IMR-90 (cell line): ENCODE measurements at regions not wholly inside any gene's neighbourhood (a gene's known extent, or its start where the extent isn't known, plus 50 kb on each side); places are given as distances from the start of the nearest gene placed in this dataset.

Experiments used
- ATAC-seq: fragments of 200-7000 bp; cut with Tn5 transposase; 2 replicates; pipeline ENCODE4 v1.9.1; 2020; ENCODE audit warnings: low read depth, mild to moderate bottlenecking, moderate library complexity
- BruUV-seq: library from RNA; stranded (reverse); fragments of 400-500 nt; replicated peaks from 2 replicates; lab custom pipeline; 2021; lab: Mats Ljungman, UMichigan
- CTCF ChIA-PET: fragments of 300-600 bp; formaldehyde crosslinking; extraction: SDS; loops from one replicate; lab custom pipeline; 2021; ENCODE audit warnings: antibody characterized with exemption; lab: Yijun Ruan, JAX
- POLR2A ChIA-PET: fragments of 300-600 bp; sonication (Branson Sonifier 250); formaldehyde crosslinking; loops from one replicate; lab custom pipeline; 2022; ENCODE audit warnings: antibody characterized with exemption; ENCODE audit not compliant: unreplicated experiment; lab: Charles Lee
- DNase-seq: peaks from one replicate; pipeline ENCODE4 v3.0.0; 2013
- H2AFZ ChIP-seq: replicated peaks from 2 replicates; pipeline ENCODE3; 2013; ENCODE audit warnings: low read length, mild to moderate bottlenecking; ENCODE audit not compliant: poor library complexity
- H2AK5ac ChIP-seq: 2 replicates; pipeline ENCODE4 v1.6.1; 2013; ENCODE audit warnings: low read depth, low read length, inconsistent platforms
- H2AK9ac ChIP-seq: replicated peaks from 2 replicates; pipeline ENCODE3; 2013; ENCODE audit warnings: mild to moderate bottlenecking, low read depth, low read length, moderate library complexity; ENCODE audit not compliant: poor library complexity
- H2BK120ac ChIP-seq: 2 replicates; pipeline ENCODE4 v1.6.1; 2013; ENCODE audit warnings: low read depth, low read length, inconsistent platforms
- H2BK15ac ChIP-seq: 3 replicates; pipeline ENCODE4 v1.6.1; 2013; ENCODE audit warnings: low read depth, low read length, inconsistent platforms
- H2BK20ac ChIP-seq: 2 replicates; pipeline ENCODE4 v1.6.1; 2013; ENCODE audit warnings: low read depth, mild to moderate bottlenecking, inconsistent platforms, low read length, moderate library complexity
- H2BK5ac ChIP-seq: 2 replicates; pipeline ENCODE4 v1.6.1; 2013; ENCODE audit warnings: mild to moderate bottlenecking, low read depth, low read length, inconsistent platforms; ENCODE audit not compliant: poor library complexity, severe bottlenecking
- H3K14ac ChIP-seq: replicated peaks from 2 replicates; pipeline ENCODE4 v1.6.1; 2013; ENCODE audit warnings: low read depth, low read length, inconsistent platforms
- H3K18ac ChIP-seq: 2 replicates; pipeline ENCODE4 v1.6.1; 2013; ENCODE audit warnings: low read depth, low read length, control low read depth
- H3K23ac ChIP-seq: 2 replicates; pipeline ENCODE4 v1.6.1; 2013; ENCODE audit warnings: low read depth, low read length, inconsistent platforms
- H3K27ac ChIP-seq: 2 replicates; pipeline ENCODE4 v1.5.1; 2013; ENCODE audit warnings: mild to moderate bottlenecking, control low read depth, low read length; ENCODE audit not compliant: insufficient read depth
- H3K27me3 ChIP-seq: 2 replicates; pipeline ENCODE4 v1.6.1; 2013; ENCODE audit warnings: low read length; ENCODE audit not compliant: control insufficient read depth, insufficient read depth
- H3K36me3 ChIP-seq: 2 replicates; pipeline ENCODE4 v1.6.1; 2013; ENCODE audit warnings: low read length, mixed read lengths; ENCODE audit not compliant: control insufficient read depth, insufficient read depth
- H3K4ac ChIP-seq: 2 replicates; pipeline ENCODE4 v1.6.1; 2013; ENCODE audit warnings: low read depth, low read length, inconsistent platforms
- H3K4me1 ChIP-seq: 2 replicates; pipeline ENCODE4 v1.6.1; 2013; ENCODE audit warnings: low read length, mixed read lengths; ENCODE audit not compliant: control insufficient read depth, insufficient read depth
- H3K4me2 ChIP-seq: 2 replicates; pipeline ENCODE4 v1.6.1; 2013; ENCODE audit warnings: low read depth, mild to moderate bottlenecking, control low read depth, low read length, moderate library complexity
- H3K4me3 ChIP-seq: 2 replicates; pipeline ENCODE4 v1.5.1; 2013; ENCODE audit warnings: low read depth, mild to moderate bottlenecking, control low read depth, low read length, moderate library complexity; ENCODE audit not compliant: insufficient read depth
- H3K56ac ChIP-seq: 2 replicates; pipeline ENCODE4 v1.6.1; 2013; ENCODE audit warnings: low read length, inconsistent platforms; ENCODE audit not compliant: insufficient read depth; ENCODE audit errors: extremely low read depth
- H3K79me1 ChIP-seq, 2 experiments: 2 replicates each; pipeline ENCODE4 v1.6.1; 2013; ENCODE audit warnings: low read length in 2 of 2, inconsistent platforms in 1 of 2, low read depth in 1 of 2
- H3K9ac ChIP-seq: 2 replicates; pipeline ENCODE4 v1.6.1; 2013; ENCODE audit warnings: low read depth, low read length, control low read depth
- H3K9me1 ChIP-seq: 2 replicates; pipeline ENCODE4 v1.6.1; 2013; ENCODE audit warnings: low read length, inconsistent platforms; ENCODE audit not compliant: insufficient read depth
- H3K9me3 ChIP-seq: 2 replicates; pipeline ENCODE4 v1.6.1; 2013; ENCODE audit warnings: low read length; ENCODE audit not compliant: control insufficient read depth, insufficient read depth
- H4K20me1 ChIP-seq: 2 replicates; pipeline ENCODE4 v1.6.1; 2013; ENCODE audit warnings: low read length, inconsistent platforms; ENCODE audit not compliant: insufficient read depth
- H4K5ac ChIP-seq: 2 replicates; pipeline ENCODE4 v1.6.1; 2013; ENCODE audit warnings: mild to moderate bottlenecking, low read depth, low read length, control low read depth
- H4K8ac ChIP-seq, 2 experiments: 2 replicates each; pipeline ENCODE4 v1.6.1; 2013; ENCODE audit warnings: low read depth in 2 of 2, low read length in 2 of 2, control low read depth in 1 of 2, inconsistent platforms in 1 of 2
- H4K91ac ChIP-seq: 2 replicates; pipeline ENCODE4 v1.6.1; 2013; ENCODE audit warnings: low read depth, low read length, inconsistent platforms; ENCODE audit not compliant: insufficient read depth
- BHLHE40 ChIP-seq: fragments of 150-350 bp; IDR thresholded peaks from 2 replicates; pipeline ENCODE4 v1.6.1; 2016; ENCODE audit warnings: mild to moderate bottlenecking, low read depth, low read length
- CEBPB ChIP-seq: IDR thresholded peaks from 2 replicates; pipeline ENCODE4 v1.6.1; 2012; ENCODE audit warnings: low read depth, low read length, improper control_type of control experiment
- CHD1 ChIP-seq: IDR thresholded peaks from 2 replicates; pipeline ENCODE4 v1.6.1; 2012; ENCODE audit warnings: low read depth, low read length, improper control_type of control experiment
- CTCF ChIP-seq: conservative IDR thresholded peaks from 2 replicates; pipeline ENCODE4 v1.5.1; 2012; ENCODE audit warnings: mild to moderate bottlenecking, low read depth, low read length, improper control_type of control experiment
- ELK1 ChIP-seq: fragments of 150-350 bp; IDR thresholded peaks from 2 replicates; pipeline ENCODE4 v1.6.1; 2016; ENCODE audit warnings: low read depth, mild to moderate bottlenecking, low read length, moderate library complexity, borderline replicate concordance
- FOS ChIP-seq: fragments of 150-350 bp; IDR thresholded peaks from 2 replicates; pipeline ENCODE4 v1.6.1; 2016; ENCODE audit warnings: low read depth, low read length
- MAFK ChIP-seq: IDR thresholded peaks from 2 replicates; pipeline ENCODE4 v1.6.1; 2012; ENCODE audit warnings: low read depth, low read length, improper control_type of control experiment
- MAZ ChIP-seq: IDR thresholded peaks from 2 replicates; pipeline ENCODE4 v1.6.1; 2012; ENCODE audit warnings: low read depth, mild to moderate bottlenecking, low read length, improper control_type of control experiment, moderate library complexity, borderline replicate concordance
- MXI1 ChIP-seq: IDR thresholded peaks from 2 replicates; pipeline ENCODE4 v1.6.1; 2012; ENCODE audit warnings: low read depth, mild to moderate bottlenecking, low read length, moderate library complexity, borderline replicate concordance
- NFE2L2 ChIP-seq: fragments of 150-350 bp; IDR thresholded peaks from 2 replicates; pipeline ENCODE4 v1.6.1; 2016; ENCODE audit warnings: low read depth, mild to moderate bottlenecking, low read length
- POLR2A ChIP-seq: IDR thresholded peaks from 2 replicates; pipeline ENCODE4 v1.6.1; 2012; ENCODE audit warnings: mild to moderate bottlenecking, low read depth, low read length
- RAD21 ChIP-seq: IDR thresholded peaks from 2 replicates; pipeline ENCODE4 v1.6.1; 2012; ENCODE audit warnings: low read length, improper control_type of control experiment
- RCOR1 ChIP-seq: IDR thresholded peaks from 2 replicates; pipeline ENCODE4 v1.6.1; 2012; ENCODE audit warnings: mild to moderate bottlenecking, low read length, improper control_type of control experiment; ENCODE audit not compliant: insufficient replicate concordance
- RFX5 ChIP-seq: IDR thresholded peaks from 2 replicates; pipeline ENCODE4 v1.8.0; 2012; ENCODE audit warnings: low read depth, mild to moderate bottlenecking, low read length, moderate library complexity
- SMC3 ChIP-seq: fragments of 150-350 bp; IDR thresholded peaks from 2 replicates; pipeline ENCODE4 v1.6.1; 2016; ENCODE audit warnings: low read depth, mild to moderate bottlenecking, antibody characterized with exemption, low read length, moderate library complexity
- USF2 ChIP-seq: fragments of 150-350 bp; IDR thresholded peaks from 2 replicates; pipeline ENCODE4 v1.6.1; 2017; ENCODE audit warnings: mild to moderate bottlenecking, antibody characterized with exemption, low read length, low read depth
- whole genome bisulfite sequencing, 2 experiments: methylation state at CpG; one replicate each; pipeline versions ENCODE4 v1.1.5 to v1.1.7; 2013; ENCODE audit warnings: missing lambda C conversion rate in 2 of 2; ENCODE audit not compliant: insufficient read length in 1 of 2; ENCODE audit errors: extremely low coverage in 2 of 2; 5-methylcytosine and 5-hydroxymethylcytosine counted together
- dilution Hi-C: fragments of 300-500 bp; cut with HindIII; formaldehyde crosslinking; loops from one replicate; pipeline ENCODE4 v1.14.3; 2018; ENCODE audit warnings: low sequenced_read_pairs; ENCODE audit not compliant: unreplicated experiment
- in situ Hi-C: fragments of 300-500 bp; cut with MboI; formaldehyde crosslinking; loops from 3 replicates; pipeline ENCODE4 v1.14.3; 2019; ENCODE audit warnings: low sequenced_read_pairs, inconsistent platforms, mixed read lengths
- intact Hi-C: fragments of 100-400 bp; cut with micrococcal nuclease; formaldehyde crosslinking; loops from 2 replicates; pipeline ENCODE4 v1.10.0; 2022

GRCh38 chr11:26025676-26026075 lies 306.3 kb upstream of the ANO3 start:
- H3K4me3 ChIP-seq = no peak overlapping the region
- H3K18ac ChIP-seq = no peak overlapping the region
- intact Hi-C loops = no loop called here
- CTCF ChIA-PET = no interaction called here
- no peak overlapping the region for H2AFZ ChIP-seq
- H4K91ac ChIP-seq = no peak overlapping the region
- H3K4me2 ChIP-seq = no peak overlapping the region
- H3K9me1 ChIP-seq = peaks cover 3% of the 10 kb centered on the region
- no peak overlapping the region for H2AK5ac ChIP-seq
- no peak overlapping the region for H3K56ac ChIP-seq
- POLR2A ChIA-PET = no interaction called here
- H2AK9ac ChIP-seq = no peak overlapping the region
- in situ Hi-C loops = no loop called here
- H2BK15ac ChIP-seq = no peak overlapping the region
- no peak overlapping the region for H4K8ac ChIP-seq
- no peak overlapping the region for H4K5ac ChIP-seq
- H4K20me1 ChIP-seq = no peaks in the 10 kb centered on the region
- H3K27ac ChIP-seq = no peak overlapping the region
- no peak overlapping the region for H2BK120ac ChIP-seq
- peak; percentile 3 for DNase-seq
- no peak overlapping the region for H3K14ac ChIP-seq
- no peak overlapping the region for H3K9ac ChIP-seq
- no peak overlapping the region for H3K4ac ChIP-seq
- H3K9me3 ChIP-seq = no peaks in the 10 kb centered on the region
- no TSS peak for BruUV-seq
- no CpG with 5 or more reads among the region's 2 CpGs for WGBS, 2 experiments
- no peak for ATAC-seq
- no peaks in the 10 kb centered on the region for H3K27me3 ChIP-seq
- peaks cover 3% of the 10 kb centered on the region for H3K4me1 ChIP-seq
- H3K79me1 ChIP-seq = no peaks in the 10 kb centered on the region
- dilution Hi-C loops = no loop called here
- H2BK5ac ChIP-seq = no peak overlapping the region
- no peak overlapping the region for H2BK20ac ChIP-seq
- H3K36me3 ChIP-seq = no peaks in the 10 kb centered on the region
- H3K23ac ChIP-seq = no peak overlapping the region
- TF ChIP-seq RAD21 = no peak
- TF ChIP-seq CTCF = no peak
- no peak for TF ChIP-seq CEBPB
- TF ChIP-seq MAZ = no peak
- no peak for TF ChIP-seq BHLHE40
- TF ChIP-seq POLR2A = no peak
- no peak for TF ChIP-seq FOS
- no peak for TF ChIP-seq SMC3
- no peak for TF ChIP-seq CHD1
- TF ChIP-seq RFX5 = no peak
- TF ChIP-seq MAFK = no peak
- no peak for TF ChIP-seq MXI1
- TF ChIP-seq RCOR1 = no peak
- TF ChIP-seq ELK1 = no peak
- TF ChIP-seq USF2 = no peak
- no peak for TF ChIP-seq NFE2L2
